Upper lobe of left lung (tissue), 4 donors: ENCODE measurements at regions not wholly inside any gene's neighbourhood (a gene's known extent, or its start where the extent isn't known, plus 50 kb on each side); places are given as distances from the start of the nearest gene placed in this dataset.

ENCODE experiments used
- CTCF ChIP-seq, 6 experiments: fragments of 450-650 bp in 4 of 6; fragments of 200-600 bp in 2 of 6; sonication (generic) in 2 of 6; IDR thresholded peaks; one replicate each; pipeline ENCODE4 v1.5.1; 2016 to 2019; ENCODE audit warnings: antibody characterized with exemption in 6 of 6
- EP300 ChIP-seq, 4 donors: sonication (generic); formaldehyde crosslinking; IDR thresholded peaks; one replicate each; pipeline ENCODE4 v1.5.1; 2017; ENCODE audit warnings: antibody characterized with exemption in 4 of 4, control low read depth in 2 of 4
- POLR2AphosphoS5 ChIP-seq, 2 donors: sonication (generic); formaldehyde crosslinking; IDR thresholded peaks; one replicate each; pipeline ENCODE4 v1.5.1; 2017; ENCODE audit warnings: antibody characterized with exemption in 2 of 2

GRCh38 chr1:189349607-189350006 lies 1128.1 kb downstream of the BRINP3 start:
- TF ChIP-seq POLR2AphosphoS5 (IDR thresholded peaks at IDR 0.05) = no peak
- TF ChIP-seq CTCF (IDR thresholded peaks at IDR 0.05) = no peak
- no peak for TF ChIP-seq EP300 (IDR thresholded peaks at IDR 0.05)
